Stomach (tissue), 4 donors: ENCODE measurements at regions not wholly inside any gene's neighbourhood (a gene's known extent, or its start where the extent isn't known, plus 50 kb on each side); places are given as distances from the start of the nearest gene placed in this dataset.

Experiments
- CTCF ChIP-seq, 7 experiments: fragments of 450-650 bp in 4 of 7; fragments of 200-600 bp in 3 of 7; sonication (generic) in 3 of 7; IDR thresholded peaks; one replicate each; pipeline ENCODE4 v1.5.1; 2016 to 2019; ENCODE audit warnings: antibody characterized with exemption in 7 of 7, control low read depth in 2 of 7, mild to moderate bottlenecking in 1 of 7
- POLR2A ChIP-seq, 4 donors: fragments of 450-650 bp; IDR thresholded peaks; one replicate each; pipeline ENCODE4 v1.6.1; 2016; ENCODE audit warnings: antibody characterized with exemption in 4 of 4, control low read depth in 2 of 4, mild to moderate bottlenecking in 1 of 4, moderate library complexity in 1 of 4

- TF ChIP-seq CTCF (IDR thresholded peaks at IDR 0.05) (no peak), POLR2A (IDR thresholded peaks at IDR 0.05) (no peak)
Observed at GRCh38 chr9:18146329-18146728, 327.6 kb upstream of the ADAMTSL1 start.
